H9 (cell line): ENCODE measurements at regions not wholly inside any gene's neighbourhood (a gene's known extent, or its start where the extent isn't known, plus 50 kb on each side); places are given as distances from the start of the nearest gene placed in this dataset.

Experiments used
- DNase-seq: peaks from one replicate; pipeline ENCODE4 v3.0.0-alpha.2; 2017
- H2AFZ ChIP-seq: one replicate; pipeline ENCODE4 v1.6.1; 2013; ENCODE audit warnings: mild to moderate bottlenecking, low read length, control low read depth, moderate library complexity
- H2AK5ac ChIP-seq: 2 replicates; pipeline ENCODE4 v1.6.1; 2013; ENCODE audit warnings: low read length, control low read depth, mixed read lengths; ENCODE audit not compliant: insufficient read length
- H2BK120ac ChIP-seq: one replicate; pipeline ENCODE4 v1.6.1; 2013; ENCODE audit warnings: low read depth, mild to moderate bottlenecking, low read length, control low read depth, inconsistent platforms; ENCODE audit not compliant: poor library complexity, severe bottlenecking
- H2BK12ac ChIP-seq: 2 replicates; pipeline ENCODE4 v1.6.1; 2013; ENCODE audit warnings: low read length, control low read depth, mixed read lengths, low read depth; ENCODE audit not compliant: insufficient read length
- H2BK15ac ChIP-seq: 2 replicates; pipeline ENCODE4 v1.6.1; 2013; ENCODE audit warnings: low read depth, low read length, control low read depth
- H2BK20ac ChIP-seq: one replicate; pipeline ENCODE4 v1.6.1; 2013; ENCODE audit warnings: low read depth, mild to moderate bottlenecking, low read length, control low read depth, inconsistent platforms; ENCODE audit not compliant: poor library complexity, severe bottlenecking
- H2BK5ac ChIP-seq: 2 replicates; pipeline ENCODE4 v1.6.1; 2013; ENCODE audit warnings: low read length, control low read depth, mixed read lengths; ENCODE audit not compliant: insufficient read length
- H3K14ac ChIP-seq: 2 replicates; pipeline ENCODE4 v1.6.1; 2013; ENCODE audit warnings: low read length, control low read depth; ENCODE audit not compliant: insufficient read depth
- H3K18ac ChIP-seq: 2 replicates; pipeline ENCODE4 v1.6.1; 2013; ENCODE audit warnings: low read depth, mild to moderate bottlenecking, mixed read lengths, low read length, control low read depth; ENCODE audit not compliant: insufficient read length
- H3K23ac ChIP-seq: 2 replicates; pipeline ENCODE4 v1.6.1; 2013; ENCODE audit warnings: low read length, control low read depth, mixed read lengths, low read depth; ENCODE audit not compliant: insufficient read length
- H3K23me2 ChIP-seq: 2 replicates; pipeline ENCODE4 v1.6.1; 2013; ENCODE audit warnings: low read depth, mild to moderate bottlenecking, mixed read lengths, low read length, control low read depth; ENCODE audit not compliant: insufficient read length, poor library complexity, severe bottlenecking
- H3K27ac ChIP-seq: 2 replicates; pipeline ENCODE4 v1.5.1; 2013; ENCODE audit warnings: low read length, control low read depth, mixed read lengths, low read depth; ENCODE audit not compliant: insufficient read length
- H3K27me3 ChIP-seq: 2 replicates; pipeline ENCODE4 v1.6.1; 2013; ENCODE audit warnings: low read length, control low read depth, inconsistent platforms; ENCODE audit not compliant: insufficient read depth
- H3K4ac ChIP-seq: 2 replicates; pipeline ENCODE4 v1.6.1; 2013; ENCODE audit warnings: low read depth, mild to moderate bottlenecking, control low read depth, inconsistent platforms, low read length, moderate library complexity
- H3K4me1 ChIP-seq: 2 replicates; pipeline ENCODE4 v1.6.1; 2013; ENCODE audit warnings: low read length, control low read depth, inconsistent platforms; ENCODE audit not compliant: insufficient read depth
- H3K4me2 ChIP-seq: 2 replicates; pipeline ENCODE4 v1.6.1; 2013; ENCODE audit warnings: low read length, control low read depth, mixed read lengths; ENCODE audit not compliant: insufficient read length, insufficient read depth
- H3K56ac ChIP-seq: 2 replicates; pipeline ENCODE4 v1.6.1; 2013; ENCODE audit warnings: low read depth, mild to moderate bottlenecking, mixed read lengths, low read length, control low read depth; ENCODE audit not compliant: insufficient read length
- H3K79me1 ChIP-seq: 2 replicates; pipeline ENCODE4 v1.6.1; 2013; ENCODE audit warnings: low read depth, mild to moderate bottlenecking, moderate library complexity, low read length, control low read depth, inconsistent platforms; ENCODE audit not compliant: insufficient read depth, poor library complexity, severe bottlenecking
- H3K79me2 ChIP-seq: 2 replicates; pipeline ENCODE4 v1.6.1; 2013; ENCODE audit warnings: low read length, control low read depth, inconsistent platforms; ENCODE audit not compliant: insufficient read depth
- H3K9ac ChIP-seq: 2 replicates; pipeline ENCODE4 v1.6.1; 2013; ENCODE audit warnings: low read length, control low read depth, mixed read lengths; ENCODE audit not compliant: insufficient read length; ENCODE audit errors: extremely low read depth
- H3K9me3 ChIP-seq: one replicate; pipeline ENCODE4 v1.6.1; 2013; ENCODE audit warnings: low read depth, low read length, inconsistent platforms; ENCODE audit not compliant: control insufficient read depth
- H3T11ph ChIP-seq: one replicate; pipeline ENCODE4 v1.6.1; 2013; ENCODE audit warnings: mild to moderate bottlenecking, low read length, control low read depth, inconsistent platforms
- H4K20me1 ChIP-seq: one replicate; pipeline ENCODE4 v1.6.1; 2013; ENCODE audit not compliant: control insufficient read depth, insufficient read length, insufficient read depth
- H4K5ac ChIP-seq: 2 replicates; pipeline ENCODE4 v1.6.1; 2013; ENCODE audit warnings: low read depth, mild to moderate bottlenecking, mixed read lengths, low read length, control low read depth; ENCODE audit not compliant: insufficient read length
- H4K8ac ChIP-seq: replicated peaks from 2 replicates; pipeline ENCODE4 v1.6.1; 2013; ENCODE audit warnings: low read length, control low read depth, mixed read lengths, low read depth; ENCODE audit not compliant: insufficient read length
- H4K91ac ChIP-seq: 2 replicates; pipeline ENCODE4 v1.6.1; 2013; ENCODE audit warnings: low read depth, mild to moderate bottlenecking, moderate library complexity, mixed read lengths, low read length, control low read depth; ENCODE audit not compliant: insufficient read length
- H3K27ac Mint-ChIP-seq, 3 experiments: 2 replicates in 2 of 3; 3 replicates in 1 of 3; pipeline ENCODE4 v1.8.0; 2020 to 2021; ENCODE audit warnings: mixed read lengths in 3 of 3, mild to moderate bottlenecking in 1 of 3, moderate library complexity in 1 of 3
- H3K27me3 Mint-ChIP-seq: 2 replicates; pipeline ENCODE4 v1.8.0; 2021; ENCODE audit warnings: low read depth, mild to moderate bottlenecking, moderate library complexity, mixed read lengths
- H3K36me3 Mint-ChIP-seq, 3 experiments: 2 replicates in 2 of 3; 3 replicates in 1 of 3; pipeline ENCODE4 v1.8.0; 2020 to 2021; ENCODE audit warnings: low read depth in 3 of 3, mixed read lengths in 3 of 3; ENCODE audit not compliant: insufficient read depth in 1 of 3
- H3K4me1 Mint-ChIP-seq, 2 experiments: 2 replicates each; pipeline ENCODE4 v1.8.0; 2020; ENCODE audit warnings: mixed read lengths in 2 of 2
- H3K4me3 Mint-ChIP-seq, 2 experiments: 2 replicates in 1 of 2; 3 replicates in 1 of 2; pipeline ENCODE4 v1.8.0; 2020 to 2021; ENCODE audit warnings: mild to moderate bottlenecking in 2 of 2, mixed read lengths in 2 of 2, moderate library complexity in 1 of 2
- H3K9me3 Mint-ChIP-seq, 2 experiments: 2 replicates in 1 of 2; 3 replicates in 1 of 2; pipeline ENCODE4 v1.8.0; 2020; ENCODE audit warnings: mild to moderate bottlenecking in 2 of 2, mixed read lengths in 2 of 2, moderate library complexity in 1 of 2
- CTCF ChIP-seq: fragments of 200-600 bp; sonication (generic); conservative IDR thresholded peaks from 3 replicates; pipeline ENCODE4 v1.8.0; 2021; ENCODE audit warnings: antibody characterized with exemption, mild to moderate bottlenecking
- WGBS: extraction: QIAGEN DNeasy Blood & Tissue Kit; methylation state at CpG from one replicate; pipeline ENCODE4 v1.1.7; 2013; ENCODE audit warnings: missing lambda C conversion rate, low lambda C conversion rate, mixed read lengths; ENCODE audit not compliant: insufficient read length; ENCODE audit errors: extremely low coverage; 5-methylcytosine and 5-hydroxymethylcytosine counted together

GRCh38 chr1:59085101-59085500 lies 211.8 kb upstream of the FGGY start:
- no peak overlapping the region for H3T11ph ChIP-seq
- H3K4me3 Mint-ChIP-seq = no peak overlapping the region
- H2BK12ac ChIP-seq = no peak overlapping the region
- no peak overlapping the region for H2BK5ac ChIP-seq
- no CpG with 5 or more reads among the region's 3 CpGs for WGBS
- no peak overlapping the region for H4K91ac ChIP-seq
- peaks cover 3% of the 10 kb centered on the region; the same call in 1 of the 2 replicates for H3K4me1 ChIP-seq
- H3K4me1 Mint-ChIP-seq = peaks cover 25 to 35% of the 10 kb centered on the region in 2 experiments
- no peak overlapping the region for H3K9ac ChIP-seq
- no peak overlapping the region for H4K5ac ChIP-seq
- H3K56ac ChIP-seq = no peak overlapping the region
- H3K79me2 ChIP-seq = no peaks in the 10 kb centered on the region
- no peaks in the 10 kb centered on the region for H3K79me1 ChIP-seq
- H3K18ac ChIP-seq = no peak overlapping the region
- H3K27me3 ChIP-seq = no peaks in the 10 kb centered on the region
- no peaks in the 10 kb centered on the region; the same call in 1 of the 2 replicates for H3K27me3 Mint-ChIP-seq
- H2AK5ac ChIP-seq = no peak overlapping the region
- H3K9me3 ChIP-seq = no peaks in the 10 kb centered on the region
- no peak overlapping the region for H3K27ac ChIP-seq
- TF ChIP-seq CTCF = no peak
- H2BK20ac ChIP-seq = no peak overlapping the region
- no peak overlapping the region for H3K23ac ChIP-seq
- H3K27ac Mint-ChIP-seq = no peak overlapping the region
- no peak overlapping the region for H2BK15ac ChIP-seq
- no peak overlapping the region for H2BK120ac ChIP-seq
- no peak overlapping the region for H2AFZ ChIP-seq
- no peaks in the 10 kb centered on the region for H3K23me2 ChIP-seq
- DNase-seq = no peak
- peaks cover 5% of the 10 kb centered on the region in 2 experiments; a peak in 4 of 5 replicates for H3K9me3 Mint-ChIP-seq
- peaks cover 0 to 10% (median 2%) of the 10 kb centered on the region in 3 experiments; a peak in 5 of 7 replicates for H3K36me3 Mint-ChIP-seq
- H3K4ac ChIP-seq = no peak overlapping the region
- H4K20me1 ChIP-seq = no peaks in the 10 kb centered on the region
- H4K8ac ChIP-seq = no peak overlapping the region
- H3K14ac ChIP-seq = no peak overlapping the region
- no peak overlapping the region for H3K4me2 ChIP-seq
